ENCODE measurements at regions not wholly inside any gene's neighbourhood (a gene's known extent, or its start where the extent isn't known, plus 50 kb on each side); places are given as distances from the start of the nearest gene placed in this dataset.

- H3K36me3 ChIP-seq (ENCODE audit: control insufficient read depth in 3 of 3, insufficient read depth in 2 of 3, low read depth in 1 of 3, low read length in 3 of 3): no peaks in the 10 kb centered on the region
- no peak overlapping the region for H3K27ac ChIP-seq (ENCODE audit: low read depth in 1 of 3, low read length in 2 of 3)
- H3K27me3 ChIP-seq (ENCODE audit: control insufficient read depth in 3 of 3, insufficient read depth in 3 of 3, low read length in 3 of 3): no peaks in the 10 kb centered on the region
- no peak for DNase-seq
- FAIRE-seq: no peak
- no peak overlapping the region for H3K4me3 ChIP-seq (ENCODE audit: low read depth in 1 of 3, low read length in 3 of 3)
- no peaks in the 10 kb centered on the region for H3K4me1 ChIP-seq (ENCODE audit: control insufficient read depth in 3 of 3, insufficient read depth in 2 of 3, low read depth in 1 of 3, low read length in 2 of 3)
- 65 to 70% (median 69%) methylated on average over 2 of the region's 2 CpGs for WGBS, 3 donors
- no peaks in the 10 kb centered on the region for H3K9me3 ChIP-seq (ENCODE audit: control insufficient read depth in 2 of 2, insufficient read depth in 1 of 2, low read depth in 1 of 2, low read length in 1 of 2)
Observed at GRCh38 chr13:74452176-74452575, 318.0 kb upstream of the KLF12 start.

GRCh38 chr13:74450964-74451363 lies 316.8 kb upstream of the KLF12 start:
- no peaks in the 10 kb centered on the region for H3K36me3 ChIP-seq (ENCODE audit: control insufficient read depth in 3 of 3, insufficient read depth in 2 of 3, low read depth in 1 of 3, low read length in 3 of 3)
- DNase-seq (no peak), FAIRE-seq (no peak)
- WGBS, 3 donors: 48 to 57% (median 57%) methylated on average over 3 of the region's 3 CpGs
- no peak overlapping the region for H3K4me3 ChIP-seq (ENCODE audit: low read depth in 1 of 3, low read length in 3 of 3)
- no peak overlapping the region for H3K27ac ChIP-seq (ENCODE audit: low read depth in 1 of 3, low read length in 2 of 3)
- H3K4me1 ChIP-seq (ENCODE audit: control insufficient read depth in 3 of 3, insufficient read depth in 2 of 3, low read depth in 1 of 3, low read length in 2 of 3): no peaks in the 10 kb centered on the region
- H3K9me3 ChIP-seq (ENCODE audit: control insufficient read depth in 2 of 2, insufficient read depth in 1 of 2, low read depth in 1 of 2, low read length in 1 of 2): no peaks in the 10 kb centered on the region
- H3K27me3 ChIP-seq (ENCODE audit: control insufficient read depth in 3 of 3, insufficient read depth in 3 of 3, low read length in 3 of 3): no peaks in the 10 kb centered on the region

- Histone ChIP-seq H3K9me3 (ENCODE audit: control insufficient read depth in 2 of 2, insufficient read depth in 1 of 2, low read depth in 1 of 2, low read length in 1 of 2) (no peaks in the 10 kb centered on the region), H3K27me3 (ENCODE audit: control insufficient read depth in 3 of 3, insufficient read depth in 3 of 3, low read length in 3 of 3) (no peaks in the 10 kb centered on the region), H3K4me1 (ENCODE audit: control insufficient read depth in 3 of 3, insufficient read depth in 2 of 3, low read depth in 1 of 3, low read length in 2 of 3) (no peaks in the 10 kb centered on the region), H3K36me3 (ENCODE audit: control insufficient read depth in 3 of 3, insufficient read depth in 2 of 3, low read depth in 1 of 3, low read length in 3 of 3) (no peaks in the 10 kb centered on the region), H3K27ac (ENCODE audit: low read depth in 1 of 3, low read length in 2 of 3) (no peak overlapping the region), H3K4me3 (ENCODE audit: low read depth in 1 of 3, low read length in 3 of 3) (no peak overlapping the region)
- FAIRE-seq (no peak), DNase-seq (no peak)
- 72 to 82% (median 75%) methylated on average over 3 of the region's 3 CpGs for WGBS, 3 donors
Observed at GRCh38 chr13:74450525-74450845, 316.3 kb upstream of the KLF12 start.

GRCh38 chr13:74449811-74450524 lies 315.8 kb upstream of the KLF12 start:
- H3K4me1 ChIP-seq (ENCODE audit: control insufficient read depth in 3 of 3, insufficient read depth in 2 of 3, low read depth in 1 of 3, low read length in 2 of 3): no peaks in the 10 kb centered on the region
- no peak overlapping the region for H3K4me3 ChIP-seq (ENCODE audit: low read depth in 1 of 3, low read length in 3 of 3)
- no peaks in the 10 kb centered on the region for H3K27me3 ChIP-seq (ENCODE audit: control insufficient read depth in 3 of 3, insufficient read depth in 3 of 3, low read length in 3 of 3)
- H3K27ac ChIP-seq (ENCODE audit: low read depth in 1 of 3, low read length in 2 of 3): no peak overlapping the region
- WGBS, 3 donors: 66 to 88% (median 86%) methylated on average over 2 of the region's 2 CpGs
- no peaks in the 10 kb centered on the region for H3K36me3 ChIP-seq (ENCODE audit: control insufficient read depth in 3 of 3, insufficient read depth in 2 of 3, low read depth in 1 of 3, low read length in 3 of 3)
- DNase-seq: no peak
- no peaks in the 10 kb centered on the region for H3K9me3 ChIP-seq (ENCODE audit: control insufficient read depth in 2 of 2, insufficient read depth in 1 of 2, low read depth in 1 of 2, low read length in 1 of 2)
- no peak for FAIRE-seq

- no peak for FAIRE-seq
- Histone ChIP-seq H3K27me3 (ENCODE audit: control insufficient read depth in 3 of 3, insufficient read depth in 3 of 3, low read length in 3 of 3) (no peaks in the 10 kb centered on the region), H3K9me3 (ENCODE audit: control insufficient read depth in 2 of 2, insufficient read depth in 1 of 2, low read depth in 1 of 2, low read length in 1 of 2) (no peaks in the 10 kb centered on the region), H3K4me1 (ENCODE audit: control insufficient read depth in 3 of 3, insufficient read depth in 2 of 3, low read depth in 1 of 3, low read length in 2 of 3) (no peaks in the 10 kb centered on the region), H3K4me3 (ENCODE audit: low read depth in 1 of 3, low read length in 3 of 3) (no peak overlapping the region), H3K36me3 (ENCODE audit: control insufficient read depth in 3 of 3, insufficient read depth in 2 of 3, low read depth in 1 of 3, low read length in 3 of 3) (no peaks in the 10 kb centered on the region), H3K27ac (ENCODE audit: low read depth in 1 of 3, low read length in 2 of 3) (no peak overlapping the region)
- DNase-seq: no peak
- 91 to 100% (median 91%) methylated on average over 1 of the region's 1 CpG for WGBS, 3 donors
Observed at GRCh38 chr13:74444864-74445479, 310.8 kb upstream of the KLF12 start.

GRCh38 chr13:74444161-74444571 lies 310.0 kb upstream of the KLF12 start:
- no peaks in the 10 kb centered on the region for H3K9me3 ChIP-seq (ENCODE audit: control insufficient read depth in 2 of 2, insufficient read depth in 1 of 2, low read depth in 1 of 2, low read length in 1 of 2)
- H3K27ac ChIP-seq (ENCODE audit: low read depth in 1 of 3, low read length in 2 of 3): no peak overlapping the region
- H3K36me3 ChIP-seq (ENCODE audit: control insufficient read depth in 3 of 3, insufficient read depth in 2 of 3, low read depth in 1 of 3, low read length in 3 of 3): no peaks in the 10 kb centered on the region
- 60 to 64% (median 63%) methylated on average over 6 of the region's 6 CpGs for WGBS, 3 donors
- no peaks in the 10 kb centered on the region for H3K27me3 ChIP-seq (ENCODE audit: control insufficient read depth in 3 of 3, insufficient read depth in 3 of 3, low read length in 3 of 3)
- FAIRE-seq: no peak
- no peak for DNase-seq
- no peak overlapping the region for H3K4me3 ChIP-seq (ENCODE audit: low read depth in 1 of 3, low read length in 3 of 3)
- H3K4me1 ChIP-seq (ENCODE audit: control insufficient read depth in 3 of 3, insufficient read depth in 2 of 3, low read depth in 1 of 3, low read length in 2 of 3): no peaks in the 10 kb centered on the region

- WGBS, 3 donors: 14 to 40% (median 16%) methylated on average over 1 of the region's 1 CpG
- Histone ChIP-seq H3K36me3 (ENCODE audit: control insufficient read depth in 3 of 3, insufficient read depth in 2 of 3, low read depth in 1 of 3, low read length in 3 of 3) (no peaks in the 10 kb centered on the region), H3K27me3 (ENCODE audit: control insufficient read depth in 3 of 3, insufficient read depth in 3 of 3, low read length in 3 of 3) (no peaks in the 10 kb centered on the region), H3K4me1 (ENCODE audit: control insufficient read depth in 3 of 3, insufficient read depth in 2 of 3, low read depth in 1 of 3, low read length in 2 of 3) (no peaks in the 10 kb centered on the region), H3K9me3 (ENCODE audit: control insufficient read depth in 2 of 2, insufficient read depth in 1 of 2, low read depth in 1 of 2, low read length in 1 of 2) (no peaks in the 10 kb centered on the region), H3K27ac (ENCODE audit: low read depth in 1 of 3, low read length in 2 of 3) (no peak overlapping the region), H3K4me3 (ENCODE audit: low read depth in 1 of 3, low read length in 3 of 3) (no peak overlapping the region)
- DNase-seq: no peak
- no peak for FAIRE-seq
Observed at GRCh38 chr13:74443631-74444030, 309.4 kb upstream of the KLF12 start.

GRCh38 chr13:74442751-74443150 lies 308.5 kb upstream of the KLF12 start:
- no peak for DNase-seq
- Histone ChIP-seq H3K4me3 (ENCODE audit: low read depth in 1 of 3, low read length in 3 of 3) (no peak overlapping the region), H3K27me3 (ENCODE audit: control insufficient read depth in 3 of 3, insufficient read depth in 3 of 3, low read length in 3 of 3) (no peaks in the 10 kb centered on the region), H3K4me1 (ENCODE audit: control insufficient read depth in 3 of 3, insufficient read depth in 2 of 3, low read depth in 1 of 3, low read length in 2 of 3) (no peaks in the 10 kb centered on the region), H3K36me3 (ENCODE audit: control insufficient read depth in 3 of 3, insufficient read depth in 2 of 3, low read depth in 1 of 3, low read length in 3 of 3) (no peaks in the 10 kb centered on the region), H3K9me3 (ENCODE audit: control insufficient read depth in 2 of 2, insufficient read depth in 1 of 2, low read depth in 1 of 2, low read length in 1 of 2) (no peaks in the 10 kb centered on the region), H3K27ac (ENCODE audit: low read depth in 1 of 3, low read length in 2 of 3) (no peak overlapping the region)
- 50 to 76% (median 60%) methylated on average over 5 of the region's 5 CpGs for WGBS, 3 donors
- FAIRE-seq: no peak

GRCh38 chr13:74438901-74439300 lies 304.7 kb upstream of the KLF12 start:
- Histone ChIP-seq H3K36me3 (ENCODE audit: control insufficient read depth in 3 of 3, insufficient read depth in 2 of 3, low read depth in 1 of 3, low read length in 3 of 3) (no peaks in the 10 kb centered on the region), H3K9me3 (ENCODE audit: control insufficient read depth in 2 of 2, insufficient read depth in 1 of 2, low read depth in 1 of 2, low read length in 1 of 2) (no peaks in the 10 kb centered on the region), H3K27ac (ENCODE audit: low read depth in 1 of 3, low read length in 2 of 3) (no peak overlapping the region), H3K4me1 (ENCODE audit: control insufficient read depth in 3 of 3, insufficient read depth in 2 of 3, low read depth in 1 of 3, low read length in 2 of 3) (no peaks in the 10 kb centered on the region), H3K27me3 (ENCODE audit: control insufficient read depth in 3 of 3, insufficient read depth in 3 of 3, low read length in 3 of 3) (no peaks in the 10 kb centered on the region), H3K4me3 (ENCODE audit: low read depth in 1 of 3, low read length in 3 of 3) (no peak overlapping the region)
- FAIRE-seq: no peak
- no peak for DNase-seq
- WGBS, 3 donors: 56 to 62% (median 59%) methylated on average over 3 of the region's 3 CpGs
